ENCODE measurements at regions not wholly inside any gene's neighbourhood (a gene's known extent, or its start where the extent isn't known, plus 50 kb on each side); places are given as distances from the start of the nearest gene placed in this dataset.

DNA sequence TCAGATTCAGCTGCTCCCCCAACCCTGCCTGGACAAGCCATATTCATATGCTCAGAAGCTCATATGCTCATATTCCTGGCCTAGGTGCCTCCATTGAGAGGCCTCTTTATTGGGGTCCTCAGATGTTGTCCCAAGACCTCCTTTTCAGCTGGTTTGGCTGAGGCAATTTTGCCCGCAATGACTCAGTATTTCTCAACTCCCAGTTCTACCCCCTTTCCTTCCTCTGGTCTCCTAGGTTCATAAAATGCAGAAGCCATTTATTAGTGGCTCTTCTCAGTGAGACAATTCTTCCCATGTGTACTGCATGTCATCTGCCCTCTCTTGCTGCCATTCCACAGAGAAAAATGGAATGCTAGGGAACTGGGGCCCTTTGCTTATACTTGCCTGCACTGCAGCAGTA, 110.7 kb downstream of the INHBA start:
- no peak for TF ChIP-seq POLR2A (IDR thresholded peaks at IDR 0.05)
- no peak for TF ChIP-seq CTCF (IDR thresholded peaks at IDR 0.05)
- TF ChIP-seq EP300 (IDR thresholded peaks at IDR 0.05; ENCODE audit: low read depth) = no peak
